H1 (cell line): ENCODE measurements at regions not wholly inside any gene's neighbourhood (a gene's known extent, or its start where the extent isn't known, plus 50 kb on each side); places are given as distances from the start of the nearest gene placed in this dataset.

Experiments
- CTCF ChIA-PET: fragments of 300-600 bp; sonication (Branson Sonifier 250); formaldehyde crosslinking; loops from one replicate; lab custom pipeline; 2021; ENCODE audit not compliant: partially characterized antibody; lab: Charles Lee
- POLR2A ChIA-PET: fragments of 300-600 bp; sonication (Branson Sonifier 250); formaldehyde crosslinking; loops from one replicate; lab custom pipeline; 2021; ENCODE audit warnings: inconsistent platforms; ENCODE audit not compliant: partially characterized antibody; lab: Charles Lee
- DNase-seq, 2 experiments: peaks; one replicate each; pipeline versions ENCODE4 v3.0.0 to v3.0.0-alpha.2; 2010 to 2022; ENCODE audit warnings: low spot score in 2 of 2, low read depth in 1 of 2, mixed read lengths in 1 of 2
- FAIRE-seq: peaks from 2 replicates; lab custom pipeline; 2011; peaks lifted over from hg19 to GRCh38; lab: Jason Lieb, UNC
- H2AFZ ChIP-seq: 2 replicates; pipeline ENCODE4 v1.8.1; 2012; ENCODE audit warnings: low read length, inconsistent platforms
- H2AK5ac ChIP-seq: 2 replicates; pipeline ENCODE4 v1.6.1; 2013; ENCODE audit warnings: low read depth, low read length
- H2BK120ac ChIP-seq: replicated peaks from 2 replicates; pipeline ENCODE3; 2013; ENCODE audit warnings: low read depth, low read length, inconsistent platforms
- H2BK12ac ChIP-seq: 2 replicates; pipeline ENCODE4 v1.6.1; 2013; ENCODE audit warnings: low read depth, low read length
- H2BK15ac ChIP-seq: 2 replicates; pipeline ENCODE4 v1.6.1; 2013; ENCODE audit warnings: low read length
- H2BK20ac ChIP-seq: 2 replicates; pipeline ENCODE4 v1.6.1; 2013; ENCODE audit warnings: low read length
- H2BK5ac ChIP-seq: 2 replicates; pipeline ENCODE4 v1.6.1; 2013; ENCODE audit warnings: low read depth, low read length
- H3K14ac ChIP-seq: 2 replicates; pipeline ENCODE4 v1.6.1; 2013; ENCODE audit warnings: inconsistent platforms; ENCODE audit not compliant: insufficient read length
- H3K18ac ChIP-seq: 2 replicates; pipeline ENCODE4 v1.6.1; 2013; ENCODE audit warnings: low read length; ENCODE audit errors: extremely low read depth
- H3K23ac ChIP-seq: 2 replicates; pipeline ENCODE4 v1.6.1; 2013; ENCODE audit warnings: inconsistent platforms; ENCODE audit not compliant: insufficient read length
- H3K23me2 ChIP-seq: 2 replicates; pipeline ENCODE4 v1.6.1; 2013; ENCODE audit warnings: low read depth, low read length
- H3K27ac ChIP-seq: 2 replicates; pipeline ENCODE4 v1.6.1; 2011; ENCODE audit warnings: low read depth, low read length, inconsistent platforms
- H3K27me3 ChIP-seq, 4 experiments: replicated peaks in 1 of 4; 1 replicate in 1 of 4; 2 replicates in 3 of 4; pipeline versions ENCODE4 v1.6.1 to v1.8.1; 2011 to 2013; ENCODE audit warnings: low read length in 3 of 4, mild to moderate bottlenecking in 3 of 4, inconsistent platforms in 2 of 4, mixed read lengths in 2 of 4, moderate library complexity in 1 of 4; ENCODE audit not compliant: control insufficient read depth in 3 of 4, insufficient read depth in 3 of 4; ENCODE audit errors: extremely low read depth in 1 of 4
- H3K36me3 ChIP-seq, 4 experiments: 2 replicates each; pipeline versions ENCODE4 v1.6.1 to v1.8.1; 2011 to 2013; ENCODE audit warnings: mild to moderate bottlenecking in 4 of 4, low read length in 3 of 4, moderate library complexity in 2 of 4, control low read depth in 1 of 4, inconsistent platforms in 1 of 4; ENCODE audit not compliant: insufficient read depth in 4 of 4, control insufficient read depth in 2 of 4
- H3K4ac ChIP-seq: replicated peaks from 2 replicates; pipeline ENCODE3; 2013; ENCODE audit warnings: low read length, low read depth, mixed read lengths, inconsistent platforms; ENCODE audit not compliant: insufficient read length
- H3K4me1 ChIP-seq, 4 experiments: replicated peaks in 1 of 4; 1 replicate in 1 of 4; 2 replicates in 3 of 4; pipeline versions ENCODE4 v1.6.1 to v1.8.1; 2011 to 2013; ENCODE audit warnings: low read length in 3 of 4, inconsistent platforms in 2 of 4, mixed read lengths in 1 of 4; ENCODE audit not compliant: insufficient read depth in 4 of 4, control insufficient read depth in 3 of 4
- H3K4me2 ChIP-seq, 2 experiments: 2 replicates each; pipeline versions ENCODE4 v1.6.1 to v1.8.1; 2011 to 2013; ENCODE audit warnings: low read depth in 2 of 2, low read length in 2 of 2, control low read depth in 1 of 2, inconsistent platforms in 1 of 2, mild to moderate bottlenecking in 1 of 2; ENCODE audit not compliant: insufficient read depth in 1 of 2
- H3K4me3 ChIP-seq, 4 experiments: fragments of 200-600, 300-600 bp in 1 of 4; sonication (generic), shearing (Covaris generic), sonication (Bioruptor Twin) in 1 of 4; 2 replicates each; pipeline versions ENCODE4 v1.5.1 to v1.8.1; 2011 to 2016; ENCODE audit warnings: low read length in 4 of 4, low read depth in 3 of 4, control low read depth in 2 of 4, inconsistent platforms in 2 of 4, mild to moderate bottlenecking in 2 of 4, mixed read lengths in 1 of 4, moderate library complexity in 1 of 4; ENCODE audit not compliant: insufficient read depth in 2 of 4; ENCODE audit errors: extremely low read depth in 1 of 4
- H3K56ac ChIP-seq: replicated peaks from 2 replicates; pipeline ENCODE3; 2013; ENCODE audit warnings: low read depth, mild to moderate bottlenecking, mixed read lengths, low read length, inconsistent platforms; ENCODE audit not compliant: insufficient read length
- H3K79me1 ChIP-seq: 2 replicates; pipeline ENCODE4 v1.6.1; 2013; ENCODE audit warnings: low read depth, low read length, control low read depth
- H3K79me2 ChIP-seq, 2 experiments: 2 replicates each; pipeline versions ENCODE4 v1.6.1 to v1.8.1; 2012 to 2013; ENCODE audit warnings: low read length in 2 of 2, mild to moderate bottlenecking in 2 of 2, inconsistent platforms in 1 of 2; ENCODE audit not compliant: insufficient read depth in 2 of 2, control insufficient read depth in 1 of 2
- H3K9ac ChIP-seq, 4 experiments: replicated peaks in 1 of 4; 1 replicate in 1 of 4; 2 replicates in 3 of 4; pipeline versions ENCODE4 v1.6.1 to v1.8.1; 2011 to 2013; ENCODE audit warnings: low read depth in 3 of 4, low read length in 3 of 4, control low read depth in 2 of 4, mild to moderate bottlenecking in 2 of 4, moderate library complexity in 2 of 4, inconsistent platforms in 1 of 4; ENCODE audit errors: extremely low read depth in 1 of 4
- H3K9me3 ChIP-seq, 2 experiments: 2 replicates each; pipeline versions ENCODE4 v1.6.1 to v1.8.1; 2012 to 2013; ENCODE audit warnings: mild to moderate bottlenecking in 2 of 2, moderate library complexity in 2 of 2, control low read depth in 1 of 2, inconsistent platforms in 1 of 2, low read depth in 1 of 2, low read length in 1 of 2, mixed read lengths in 1 of 2; ENCODE audit not compliant: insufficient read depth in 2 of 2
- H4K20me1 ChIP-seq, 2 experiments: replicated peaks in 1 of 2; 2 replicates each; pipeline versions ENCODE3 to v1.8.1; 2011 to 2013; ENCODE audit warnings: inconsistent platforms in 2 of 2, low read length in 2 of 2, mild to moderate bottlenecking in 1 of 2; ENCODE audit not compliant: insufficient read depth in 2 of 2, control insufficient read depth in 1 of 2
- H4K5ac ChIP-seq: 2 replicates; pipeline ENCODE4 v1.6.1; 2013; ENCODE audit warnings: low read length, low read depth, mixed read lengths, inconsistent platforms; ENCODE audit not compliant: insufficient read length
- H4K8ac ChIP-seq: 2 replicates; pipeline ENCODE4 v1.8.0; 2013; ENCODE audit warnings: mild to moderate bottlenecking, moderate library complexity, low read length, inconsistent platforms; ENCODE audit not compliant: insufficient read depth; ENCODE audit errors: extremely low read depth
- H4K91ac ChIP-seq: replicated peaks from 2 replicates; pipeline ENCODE3; 2013; ENCODE audit warnings: low read length, mixed read lengths, inconsistent platforms; ENCODE audit not compliant: insufficient read length
- EZH2 ChIP-seq: fragments of 200-600 bp; sonication (generic); IDR thresholded peaks from 2 replicates; pipeline ENCODE4 v1.7.1; 2012; ENCODE audit warnings: low read depth, mild to moderate bottlenecking, moderate library complexity, low read length, inconsistent platforms; ENCODE audit not compliant: severe bottlenecking
- GABPA ChIP-seq: IDR thresholded peaks from 2 replicates; pipeline ENCODE4 v1.6.1; 2011; ENCODE audit warnings: mild to moderate bottlenecking, low read length, moderate library complexity, borderline replicate concordance; ENCODE audit not compliant: insufficient read depth
- KDM1A ChIP-seq: fragments of 200-600, 300-600 bp; sonication (generic); IDR thresholded peaks from 2 replicates; pipeline ENCODE4 v1.7.1; 2016; ENCODE audit warnings: mild to moderate bottlenecking, low read length, borderline replicate concordance
- NANOG ChIP-seq: IDR thresholded peaks from 2 replicates; pipeline ENCODE4 v1.6.1; 2011; ENCODE audit warnings: low read length, low read depth, mild to moderate bottlenecking, inconsistent platforms; ENCODE audit not compliant: insufficient read depth, poor library complexity, severe bottlenecking
- SIX5 ChIP-seq: IDR thresholded peaks from 2 replicates; pipeline ENCODE4 v1.6.1; 2011; ENCODE audit warnings: mild to moderate bottlenecking, low read depth, low read length
- WGBS, 2 experiments: shearing (Covaris generic) in 1 of 2; methylation state at CpG; one replicate each; pipeline versions ENCODE4 v1.1.6 to v1.1.7; 2013 to 2015; ENCODE audit warnings: low lambda C conversion rate in 2 of 2, mixed read lengths in 2 of 2, inconsistent platforms in 1 of 2, low coverage in 1 of 2, missing lambda C conversion rate in 1 of 2; ENCODE audit not compliant: insufficient replicate concordance in 2 of 2, insufficient coverage in 1 of 2, insufficient read length in 1 of 2; ENCODE audit errors: extremely low coverage in 1 of 2, missing lambda C conversion rate in 1 of 2; 5-methylcytosine and 5-hydroxymethylcytosine counted together

DNA sequence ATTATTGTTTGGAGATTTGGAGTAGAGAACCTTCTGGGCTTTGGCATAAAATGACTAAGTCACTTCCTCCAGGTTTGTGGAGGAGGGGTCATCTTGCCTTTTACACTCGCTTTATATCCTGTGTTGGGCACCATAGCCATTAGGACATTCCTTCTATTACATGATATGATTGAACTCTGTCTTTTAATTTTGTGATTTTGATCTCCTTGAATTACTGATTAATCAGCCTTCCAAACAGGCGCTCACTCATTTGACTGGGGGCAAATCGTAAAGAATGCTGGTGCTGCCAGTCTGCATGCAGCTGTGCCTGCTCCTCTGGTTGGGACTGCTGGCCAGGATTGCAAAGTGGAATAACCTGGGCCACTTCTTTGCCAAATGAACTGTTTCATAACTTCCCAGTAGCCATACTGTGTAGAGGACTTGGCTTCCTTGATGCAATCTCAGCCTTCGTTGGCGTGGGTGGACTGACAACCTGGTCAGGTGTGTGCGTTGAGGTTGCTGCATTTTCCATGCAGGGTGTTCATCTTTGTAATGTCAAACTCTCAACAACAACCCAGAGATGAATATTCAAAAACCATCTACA is 65.9 kb upstream of the RAB11FIP2 start:
- H3K4ac ChIP-seq: no peak overlapping the region
- CTCF ChIA-PET: interaction anchor here (1.1 kb wide), 1 partner anchor 241 kb away, joined by 3 read pairs; no protein-coding TSS in a partner anchor
- no peaks in the 10 kb centered on the region for H3K79me1 ChIP-seq
- no peaks in the 10 kb centered on the region for H4K20me1 ChIP-seq
- no peak overlapping the region for H3K18ac ChIP-seq
- H3K23me2 ChIP-seq: no peaks in the 10 kb centered on the region
- H4K8ac ChIP-seq: no peak overlapping the region
- DNase-seq: no peak
- no peak overlapping the region for H2BK12ac ChIP-seq
- POLR2A ChIA-PET: no interaction called here
- H3K9ac ChIP-seq: no peak overlapping the region
- no peak overlapping the region for H2BK120ac ChIP-seq
- no peaks in the 10 kb centered on the region for H3K79me2 ChIP-seq
- 98% methylated on average over 6 of the region's 6 CpGs; no CpG with 5 or more reads in 1 of the 2 experiments for WGBS, 2 experiments
- no peak overlapping the region for H3K56ac ChIP-seq
- H2BK15ac ChIP-seq: no peak overlapping the region
- H3K4me2 ChIP-seq: no peak overlapping the region
- no peak overlapping the region for H4K91ac ChIP-seq
- H4K5ac ChIP-seq: no peak overlapping the region
- H3K23ac ChIP-seq: no peak overlapping the region
- no peaks in the 10 kb centered on the region for H3K27me3 ChIP-seq
- TF ChIP-seq SIX5: no peak
- no peak for TF ChIP-seq NANOG
- TF ChIP-seq GABPA: no peak
- no peak for TF ChIP-seq EZH2
- no peak for TF ChIP-seq KDM1A
- H3K14ac ChIP-seq: no peak overlapping the region
- no peak overlapping the region for H2AK5ac ChIP-seq
- H2BK20ac ChIP-seq: no peak overlapping the region
- H3K4me1 ChIP-seq: no peaks in the 10 kb centered on the region; a peak in 2 of 7 replicates
- FAIRE-seq: no peak
- H2AFZ ChIP-seq: no peak overlapping the region
- H2BK5ac ChIP-seq: no peak overlapping the region
- no peaks in the 10 kb centered on the region for H3K9me3 ChIP-seq
- no peaks in the 10 kb centered on the region; a peak in 1 of 8 replicates for H3K36me3 ChIP-seq
- H3K4me3 ChIP-seq: no peak overlapping the region
- H3K27ac ChIP-seq: no peak overlapping the region
